ENCODE measurements at regions not wholly inside any gene's neighbourhood (a gene's known extent, or its start where the extent isn't known, plus 50 kb on each side); places are given as distances from the start of the nearest gene placed in this dataset.
"Not testable (repeated sequence)": the region's sequence is repeated elsewhere in the genome, so short reads cannot be mapped to it uniquely, and the experiment has no call there.

DNA sequence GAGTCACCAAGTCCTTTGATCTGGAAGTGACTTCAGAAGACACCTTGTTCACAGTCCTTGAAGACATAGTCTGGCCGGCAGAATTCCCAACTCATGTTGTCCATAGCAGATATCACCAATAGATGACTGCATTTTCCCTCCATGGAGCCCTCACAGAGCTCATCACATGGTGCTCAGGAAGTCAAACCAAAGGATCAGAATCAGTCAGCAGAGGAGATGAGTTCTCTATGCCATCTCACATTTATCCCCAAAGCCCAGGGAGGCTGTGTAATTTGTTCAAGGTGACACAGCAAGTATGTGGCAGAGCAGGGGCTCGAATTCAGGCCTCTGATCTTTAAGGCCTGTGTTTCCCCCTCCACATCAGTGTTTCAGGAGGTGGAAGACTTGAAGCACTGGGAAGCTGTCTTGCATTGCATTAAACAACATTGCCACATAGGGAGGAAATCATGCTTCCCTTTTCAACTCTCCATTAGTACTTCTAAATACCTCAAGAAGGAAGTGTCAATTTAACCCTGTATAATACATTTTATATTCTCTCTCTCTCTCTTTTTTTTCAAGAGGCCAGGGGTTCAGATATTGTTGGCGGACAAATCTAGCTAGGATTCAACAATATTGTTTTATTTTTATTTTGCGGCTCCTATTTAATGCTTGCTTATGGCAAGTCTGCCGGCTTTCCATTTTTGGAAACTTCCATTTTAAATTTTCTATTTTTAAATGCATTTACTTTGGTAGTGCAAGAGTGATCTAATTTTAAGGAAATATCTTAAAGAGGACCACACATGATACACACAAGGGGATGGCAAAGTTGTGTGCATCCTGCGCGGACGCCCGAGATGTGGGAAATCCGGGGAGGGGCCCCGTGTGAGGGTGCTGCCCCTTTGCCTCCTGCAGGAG, 61.9 kb downstream of the NPIPB5 start:
- not testable (repeated sequence) for DNase-seq (ENCODE audit: low spot score)

DNA sequence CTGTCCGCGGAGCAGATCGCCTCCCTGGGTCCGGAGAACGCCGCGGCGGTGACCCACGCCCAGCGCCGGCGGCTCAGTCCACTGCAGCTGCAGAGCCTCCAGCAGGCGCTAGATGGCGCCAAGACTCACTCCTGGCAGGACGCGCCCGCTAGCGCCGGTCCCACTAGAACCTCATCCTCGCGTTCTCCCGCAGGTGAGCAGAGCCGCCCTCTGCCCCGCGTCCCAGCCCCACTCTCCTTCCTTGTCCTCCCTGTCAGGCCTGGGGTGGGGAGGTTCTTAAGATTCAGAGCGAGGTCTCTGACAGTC, 62.5 kb downstream of the NPIPB5 start:
- DNase-seq (ENCODE audit: low spot score): not testable (repeated sequence)

GRCh38 chr16:22576506-22576905, 65.8 kb downstream of the NPIPB5 start:
- DNase-seq (ENCODE audit: low spot score): not testable (repeated sequence)

- not testable (repeated sequence) for DNase-seq (ENCODE audit: low spot score)
Measured at GRCh38 chr16:22583195-22583594, 72.5 kb downstream of the NPIPB5 start.

GRCh38 chr16:22584459-22584858, 73.8 kb downstream of the NPIPB5 start:
- DNase-seq (ENCODE audit: low spot score): not testable (repeated sequence)

DNA sequence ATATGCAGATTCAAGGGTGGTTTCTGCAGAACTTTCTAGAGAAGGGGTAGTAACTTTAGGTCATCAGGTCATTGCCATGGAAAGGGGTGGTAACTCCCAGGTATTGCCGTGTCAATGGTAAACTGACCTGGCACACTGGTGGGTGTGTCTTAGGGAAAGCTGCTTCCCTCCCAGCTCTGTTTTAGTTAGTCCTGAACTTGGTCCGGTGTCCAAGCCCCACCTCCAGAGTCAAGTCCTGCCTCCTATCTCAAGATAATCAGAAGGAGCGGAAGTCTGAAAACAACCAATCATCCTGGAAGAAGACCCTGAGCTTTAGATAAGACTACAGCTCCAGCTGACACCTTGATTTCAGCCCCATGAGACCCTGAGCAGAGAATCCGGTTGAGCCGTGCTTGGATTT, 74.2 kb downstream of the NPIPB5 start:
- not testable (repeated sequence) for DNase-seq (ENCODE audit: low spot score)

- DNase-seq (ENCODE audit: low spot score): peak; percentile 17
Measured at GRCh38 chr16:22585431-22585830, 74.7 kb downstream of the NPIPB5 start.

GRCh38 chr16:22586732-22587131, 76.0 kb downstream of the NPIPB5 start:
- not testable (repeated sequence) for DNase-seq (ENCODE audit: low spot score)

DNA sequence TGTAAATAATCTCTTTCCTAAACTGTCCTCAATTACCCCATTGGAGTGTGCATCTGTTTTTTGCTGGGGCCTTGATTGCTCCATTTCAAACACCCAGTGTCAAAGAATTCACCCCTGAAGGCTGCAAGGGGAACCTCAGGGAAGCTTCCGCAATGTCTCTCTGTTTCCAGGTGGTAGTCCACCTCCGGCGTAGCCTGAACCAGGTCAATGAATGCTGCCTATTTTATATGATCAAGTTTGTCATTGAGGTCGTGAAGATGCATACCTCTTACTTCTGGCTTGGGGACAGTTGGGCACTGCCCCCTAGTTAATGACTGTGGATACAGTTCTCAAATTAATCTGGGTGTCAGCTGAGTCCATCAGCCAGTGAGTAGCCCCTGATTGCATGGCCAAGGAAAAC, 79.1 kb downstream of the NPIPB5 start:
- DNase-seq (ENCODE audit: low spot score): not testable (repeated sequence)

DNA sequence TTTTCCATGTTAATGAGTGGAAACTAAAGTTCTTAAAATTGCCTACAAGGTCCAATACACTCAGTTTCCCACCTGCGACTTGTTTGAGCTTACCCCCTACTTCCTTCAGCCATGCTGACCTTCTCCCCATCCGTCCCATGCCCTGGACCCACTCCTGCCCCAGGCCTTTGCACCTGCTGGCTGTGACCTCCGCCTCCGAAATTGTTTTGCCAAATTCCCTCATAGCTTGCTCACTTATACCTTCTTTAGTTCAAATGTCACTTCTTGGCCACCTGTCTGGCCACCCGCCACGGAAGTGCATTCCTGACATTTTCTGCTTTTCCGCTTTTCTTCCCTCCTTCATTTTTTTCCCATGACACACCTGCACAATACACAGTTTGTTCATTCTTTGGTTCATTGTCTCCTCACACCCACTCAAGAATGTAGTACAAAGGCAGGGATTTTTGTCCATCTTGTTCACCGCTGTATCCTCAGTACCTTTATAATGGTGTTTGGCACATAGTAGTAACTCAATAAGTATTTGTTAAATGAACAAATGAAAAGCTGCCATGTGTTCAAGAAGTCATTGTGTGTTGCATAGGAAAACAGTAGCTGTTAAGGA, 85.9 kb downstream of the NPIPB5 start:
- not testable (repeated sequence) for DNase-seq (ENCODE audit: low spot score)

GRCh38 chr16:22603744-22604143, 93.1 kb downstream of the NPIPB5 start:
- DNase-seq (ENCODE audit: low spot score): not testable (repeated sequence)

GRCh38 chr16:22606619-22607018, 95.9 kb downstream of the NPIPB5 start:
- not testable (repeated sequence) for DNase-seq (ENCODE audit: low spot score)

DNA sequence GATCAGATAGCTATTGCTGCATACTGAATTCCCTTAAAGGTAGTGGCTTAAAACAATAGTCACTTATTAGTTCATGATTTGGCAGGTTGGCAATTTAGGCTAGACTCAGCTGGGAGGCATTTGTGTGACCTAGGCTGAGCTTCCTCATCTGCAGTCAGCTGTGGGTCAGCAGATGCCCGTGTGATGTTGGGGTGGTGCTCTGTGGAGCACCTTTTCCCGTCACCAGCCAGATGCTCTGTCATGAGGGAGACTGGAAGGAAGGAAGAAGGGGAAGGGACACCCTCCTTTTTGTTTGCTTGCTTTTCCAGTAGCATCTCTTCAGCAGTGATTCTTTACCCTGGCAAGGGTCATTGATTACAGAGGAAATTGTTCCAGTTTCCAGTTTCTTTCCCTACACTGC, 99.1 kb downstream of the NPIPB5 start:
- DNase-seq (ENCODE audit: low spot score): not testable (repeated sequence)

GRCh38 chr16:22611128-22611527, 100.4 kb downstream of the NPIPB5 start:
- not testable (repeated sequence) for DNase-seq (ENCODE audit: low spot score)

DNA sequence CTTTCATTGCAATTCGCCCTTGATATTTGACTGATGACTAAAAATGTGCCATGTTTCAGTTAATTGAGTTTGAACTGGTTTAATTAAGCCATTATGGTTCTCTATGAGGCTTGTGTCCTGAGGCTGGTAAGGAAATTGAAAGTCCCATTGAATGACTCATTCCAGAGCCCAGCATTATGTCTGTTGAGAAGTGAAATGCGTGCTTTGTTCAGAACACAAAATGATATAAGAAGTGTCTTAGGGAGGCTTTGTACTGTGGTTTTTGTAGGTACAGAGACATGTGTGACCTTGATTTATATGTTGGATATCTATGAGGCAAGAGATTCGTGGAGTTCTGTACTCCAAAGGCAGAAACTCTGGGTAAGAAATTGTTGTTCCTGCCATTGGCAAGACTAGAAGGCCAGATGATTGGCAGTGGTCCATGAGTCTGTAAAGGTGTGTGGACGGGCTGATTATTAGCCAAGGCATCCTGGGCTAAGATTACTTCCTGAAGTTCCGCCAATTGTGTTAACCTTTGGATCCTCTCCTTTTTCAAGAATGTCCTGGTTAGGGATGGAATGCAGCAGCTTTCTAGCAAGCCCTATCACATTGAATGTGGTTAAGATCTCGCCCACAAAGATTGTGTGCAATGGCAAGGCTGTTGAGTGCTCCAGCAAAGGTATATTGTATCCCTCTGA, 103.7 kb downstream of the NPIPB5 start:
- peak; percentile 73 for DNase-seq (ENCODE audit: low spot score)

DNA sequence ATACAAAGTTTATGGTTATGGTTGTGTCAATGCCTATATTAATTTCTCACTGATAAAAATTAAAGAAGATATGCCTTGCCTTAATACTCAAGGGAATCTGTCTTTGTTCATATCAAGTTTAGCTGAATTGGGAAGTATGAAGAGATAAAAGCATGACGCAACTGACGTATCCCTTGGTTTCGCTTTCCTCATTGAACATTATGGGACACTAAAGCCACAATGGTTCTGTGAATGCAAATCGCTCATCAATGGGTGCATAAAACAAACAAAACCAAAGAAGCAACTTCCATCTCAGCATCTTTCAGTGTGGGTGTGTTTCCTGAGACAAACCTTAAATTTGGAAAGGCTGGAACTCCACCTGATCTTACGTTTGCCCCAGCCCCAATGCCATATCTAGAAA, 108.2 kb downstream of the NPIPB5 start:
- DNase-seq (ENCODE audit: low spot score): no peak

DNA sequence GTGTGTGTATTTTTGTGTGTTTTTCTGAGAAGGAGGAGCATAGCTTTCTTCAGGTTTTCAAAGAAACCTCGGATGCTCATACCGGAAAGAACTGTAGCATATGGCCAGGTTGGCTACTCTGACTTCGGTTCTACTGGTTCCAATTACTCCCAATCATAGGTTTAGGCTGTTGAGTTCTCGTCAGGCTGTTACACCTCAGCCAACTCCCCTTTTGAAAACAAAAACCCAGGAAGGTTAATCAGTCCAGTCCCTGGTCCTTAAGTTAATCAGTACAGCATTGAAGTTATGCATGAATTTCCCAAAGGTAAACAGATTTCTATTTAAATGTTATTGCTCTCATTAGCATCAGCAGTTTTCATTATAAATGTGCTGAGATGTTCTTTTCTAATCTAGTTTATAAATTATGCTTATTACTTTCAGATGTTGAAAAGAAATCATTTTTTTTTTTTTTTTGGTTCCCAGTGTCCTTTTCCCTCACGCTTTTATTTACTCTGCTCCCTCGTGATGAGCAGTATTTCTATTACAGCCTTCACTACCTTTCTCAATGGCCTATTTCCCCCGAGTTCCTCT, 111.0 kb downstream of the NPIPB5 start:
- DNase-seq (ENCODE audit: low spot score): no peak

DNA sequence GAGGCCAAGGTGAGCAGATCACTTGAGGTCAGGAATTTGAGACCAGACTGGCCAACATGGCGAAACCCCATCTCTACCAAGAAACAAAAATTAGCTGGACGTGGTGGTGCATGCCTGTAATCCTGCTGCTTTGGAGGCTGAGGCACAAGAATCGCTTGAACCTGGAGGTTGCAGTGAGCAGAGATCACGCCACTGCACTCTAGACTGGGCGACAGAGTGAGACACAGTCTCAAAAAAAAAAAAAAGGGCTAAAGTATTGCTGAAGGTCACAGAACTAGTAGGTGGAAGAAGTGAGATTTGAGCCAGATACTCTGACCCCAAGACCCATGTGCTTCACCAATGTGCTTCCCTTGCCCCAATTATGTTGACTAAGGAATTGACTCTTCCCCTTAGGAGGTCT, 112.0 kb downstream of the NPIPB5 start:
- no peak for DNase-seq (ENCODE audit: low spot score)

- peak; percentile 34 for DNase-seq (ENCODE audit: low spot score)
Measured at GRCh38 chr16:22623351-22623781, 112.7 kb downstream of the NPIPB5 start.

GRCh38 chr16:22624038-22624799, 113.5 kb downstream of the NPIPB5 start:
- no peak for DNase-seq (ENCODE audit: low spot score)

DNA sequence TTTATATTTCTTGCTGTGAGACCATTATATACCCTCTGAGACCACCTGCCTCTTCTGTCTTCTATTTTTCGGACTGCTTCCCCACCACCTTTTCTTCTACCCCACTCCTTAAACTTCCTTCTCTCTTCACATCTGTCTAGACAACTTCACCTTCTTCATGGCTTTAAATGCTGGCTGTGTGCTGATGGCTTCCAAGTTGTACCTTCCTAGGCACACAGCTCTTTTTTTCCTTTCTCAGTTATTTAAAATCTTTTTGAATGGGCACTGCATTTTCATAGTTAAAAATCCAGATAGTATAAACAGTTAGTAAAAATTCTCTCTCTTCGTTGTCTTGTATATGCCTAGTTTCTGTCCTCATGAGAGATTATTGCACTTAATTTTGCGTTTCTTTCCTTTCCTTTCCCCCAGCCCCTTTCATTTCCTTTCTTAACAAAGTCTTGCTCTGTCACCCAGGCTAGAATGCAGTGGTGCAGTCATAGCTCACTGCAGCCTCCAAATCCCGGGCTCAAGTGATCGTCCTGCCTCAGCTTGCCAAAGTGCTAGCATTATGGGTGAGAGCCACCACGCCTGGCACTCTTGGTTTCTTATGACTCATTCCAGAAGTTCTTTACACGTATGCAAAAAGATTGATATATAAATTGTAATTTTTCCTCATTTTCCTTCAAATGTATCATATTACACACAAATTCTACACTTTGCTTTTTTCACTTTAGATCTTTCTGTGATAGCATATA, 114.3 kb downstream of the NPIPB5 start:
- DNase-seq (ENCODE audit: low spot score): no peak
